Tibial nerve (tissue), 4 donors: ENCODE measurements at regions not wholly inside any gene's neighbourhood (a gene's known extent, or its start where the extent isn't known, plus 50 kb on each side); places are given as distances from the start of the nearest gene placed in this dataset.

Experiments used
- DNase-seq, 2 donors: peaks; one replicate each; pipeline ENCODE4 v3.0.0-alpha.2; 2019; ENCODE audit warnings: low spot score in 2 of 2
- H3K27ac ChIP-seq, 4 donors: fragments of 200-600 bp; sonication (generic) in 3 of 4; one replicate each; pipeline ENCODE4 v1.5.1; 2017 to 2019; ENCODE audit warnings: mild to moderate bottlenecking in 1 of 4
- H3K27me3 ChIP-seq, 2 donors: fragments of 200-600 bp; sonication (generic) in 1 of 2; one replicate each; pipeline versions ENCODE4 v1.5.1 to v1.6.0; 2017 to 2019
- H3K36me3 ChIP-seq, 3 donors: fragments of 200-600 bp; sonication (generic); one replicate each; pipeline ENCODE4 v1.5.1; 2018 to 2019
- H3K4me1 ChIP-seq, 4 donors: fragments of 200-600 bp; sonication (generic) in 3 of 4; one replicate each; pipeline ENCODE4 v1.5.1; 2017 to 2019
- H3K4me3 ChIP-seq, 4 donors: fragments of 200-600 bp; sonication (generic) in 3 of 4; one replicate each; pipeline ENCODE4 v1.5.1; 2017 to 2019; ENCODE audit warnings: mild to moderate bottlenecking in 1 of 4, moderate library complexity in 1 of 4
- H3K9me3 ChIP-seq, 4 donors: fragments of 200-600 bp; sonication (generic) in 3 of 4; one replicate each; pipeline ENCODE4 v1.5.1; 2017 to 2019
- EP300 ChIP-seq, 2 donors: sonication (generic); formaldehyde crosslinking; IDR thresholded peaks; one replicate each; pipeline ENCODE4 v1.6.1; 2017; ENCODE audit warnings: antibody characterized with exemption in 2 of 2, mild to moderate bottlenecking in 1 of 2
- POLR2A ChIP-seq, 2 donors: fragments of 450-650 bp; IDR thresholded peaks; one replicate each; pipeline ENCODE4 v1.6.1; 2017; ENCODE audit warnings: antibody characterized with exemption in 2 of 2, mild to moderate bottlenecking in 2 of 2, moderate library complexity in 2 of 2
- WGBS, 2 donors: methylation state at CpG; one replicate each; pipeline ENCODE4 v1.1.5; 2018; 5-methylcytosine and 5-hydroxymethylcytosine counted together
- TF ChIP-seq, protein P1 (sequence below), 5 experiments: fragments of 200-600 bp in 3 of 5; fragments of 450-650 bp in 2 of 5; sonication (generic) in 3 of 5; IDR thresholded peaks; one replicate each; pipeline ENCODE4 v1.5.1; 2016 to 2019; ENCODE audit warnings: antibody characterized with exemption in 5 of 5, mild to moderate bottlenecking in 3 of 5, moderate library complexity in 2 of 5

GRCh38 chr2:139457873-139458272 is 677.7 kb upstream of the NXPH2 start:
- TF ChIP-seq, protein P1, sequence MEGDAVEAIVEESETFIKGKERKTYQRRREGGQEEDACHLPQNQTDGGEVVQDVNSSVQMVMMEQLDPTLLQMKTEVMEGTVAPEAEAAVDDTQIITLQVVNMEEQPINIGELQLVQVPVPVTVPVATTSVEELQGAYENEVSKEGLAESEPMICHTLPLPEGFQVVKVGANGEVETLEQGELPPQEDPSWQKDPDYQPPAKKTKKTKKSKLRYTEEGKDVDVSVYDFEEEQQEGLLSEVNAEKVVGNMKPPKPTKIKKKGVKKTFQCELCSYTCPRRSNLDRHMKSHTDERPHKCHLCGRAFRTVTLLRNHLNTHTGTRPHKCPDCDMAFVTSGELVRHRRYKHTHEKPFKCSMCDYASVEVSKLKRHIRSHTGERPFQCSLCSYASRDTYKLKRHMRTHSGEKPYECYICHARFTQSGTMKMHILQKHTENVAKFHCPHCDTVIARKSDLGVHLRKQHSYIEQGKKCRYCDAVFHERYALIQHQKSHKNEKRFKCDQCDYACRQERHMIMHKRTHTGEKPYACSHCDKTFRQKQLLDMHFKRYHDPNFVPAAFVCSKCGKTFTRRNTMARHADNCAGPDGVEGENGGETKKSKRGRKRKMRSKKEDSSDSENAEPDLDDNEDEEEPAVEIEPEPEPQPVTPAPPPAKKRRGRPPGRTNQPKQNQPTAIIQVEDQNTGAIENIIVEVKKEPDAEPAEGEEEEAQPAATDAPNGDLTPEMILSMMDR (IDR thresholded peaks at IDR 0.05) = no peak
- TF ChIP-seq POLR2A (IDR thresholded peaks at IDR 0.05) (no peak), EP300 (IDR thresholded peaks at IDR 0.05) (no peak)
- Histone ChIP-seq H3K4me3 (no peak overlapping the region), H3K4me1 (no peaks in the 10 kb centered on the region), H3K27ac (no peak overlapping the region), H3K9me3 (peaks cover 0 to 2% (median 0%) of the 10 kb centered on the region in 4 donors), H3K27me3 (no peaks in the 10 kb centered on the region), H3K36me3 (no peaks in the 10 kb centered on the region)
- no peak for DNase-seq
- WGBS, 2 donors = 71 to 73% methylated on average over 5 of the region's 5 CpGs

- Histone ChIP-seq H3K9me3 (peaks cover 0 to 5% (median 2%) of the 10 kb centered on the region in 4 donors), H3K27me3 (no peaks in the 10 kb centered on the region), H3K27ac (no peak overlapping the region), H3K36me3 (no peaks in the 10 kb centered on the region), H3K4me1 (no peaks in the 10 kb centered on the region), H3K4me3 (no peak overlapping the region)
- no peak for DNase-seq
- 69 to 85% methylated on average over 1 of the region's 1 CpG for WGBS, 2 donors
- TF ChIP-seq, protein P1 (IDR thresholded peaks at IDR 0.05) = no peak
- TF ChIP-seq EP300 (IDR thresholded peaks at IDR 0.05) = no peak
- no peak for TF ChIP-seq POLR2A (IDR thresholded peaks at IDR 0.05)
Observed at GRCh38 chr2:139454251-139454650, 674.1 kb upstream of the NXPH2 start.

DNA sequence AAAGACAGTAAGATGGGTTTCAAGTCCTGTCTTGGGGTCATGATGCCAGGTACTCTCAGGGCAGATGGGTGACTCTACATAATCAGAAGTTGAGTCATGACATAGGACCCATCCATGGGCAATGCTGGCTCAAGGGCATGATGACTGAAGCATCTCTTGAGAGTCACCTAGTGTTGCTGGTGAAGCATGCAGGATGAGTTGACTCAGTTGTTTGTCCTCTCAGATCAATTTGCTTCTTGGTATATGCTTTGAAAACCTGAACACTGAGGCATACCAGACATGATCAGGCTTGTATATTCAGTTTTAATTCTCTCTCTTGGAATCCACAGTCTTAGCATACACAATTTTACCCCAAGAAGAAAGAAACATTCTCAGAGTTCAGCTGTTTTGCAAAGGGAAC is 658.9 kb upstream of the NXPH2 start:
- Histone ChIP-seq H3K4me1 (no peaks in the 10 kb centered on the region), H3K27me3 (no peaks in the 10 kb centered on the region), H3K4me3 (no peak overlapping the region), H3K9me3 (no peaks in the 10 kb centered on the region), H3K27ac (no peak overlapping the region), H3K36me3 (no peaks in the 10 kb centered on the region)
- TF ChIP-seq, protein P1 (IDR thresholded peaks at IDR 0.05) = no peak
- TF ChIP-seq POLR2A (IDR thresholded peaks at IDR 0.05) (no peak), EP300 (IDR thresholded peaks at IDR 0.05) (no peak)
- DNase-seq = no peak

GRCh38 chr2:139438478-139438877 is 658.3 kb upstream of the NXPH2 start:
- H3K4me1 ChIP-seq = no peaks in the 10 kb centered on the region
- TF ChIP-seq, protein P1 (IDR thresholded peaks at IDR 0.05) = no peak
- no peak for TF ChIP-seq POLR2A (IDR thresholded peaks at IDR 0.05)
- no peak for TF ChIP-seq EP300 (IDR thresholded peaks at IDR 0.05)
- H3K4me3 ChIP-seq = no peak overlapping the region
- H3K36me3 ChIP-seq = no peaks in the 10 kb centered on the region
- H3K27me3 ChIP-seq = no peaks in the 10 kb centered on the region
- no peak overlapping the region for H3K27ac ChIP-seq
- H3K9me3 ChIP-seq = no peaks in the 10 kb centered on the region
- WGBS, 2 donors = 45 to 53% methylated on average over 3 of the region's 3 CpGs
- DNase-seq = no peak

DNA sequence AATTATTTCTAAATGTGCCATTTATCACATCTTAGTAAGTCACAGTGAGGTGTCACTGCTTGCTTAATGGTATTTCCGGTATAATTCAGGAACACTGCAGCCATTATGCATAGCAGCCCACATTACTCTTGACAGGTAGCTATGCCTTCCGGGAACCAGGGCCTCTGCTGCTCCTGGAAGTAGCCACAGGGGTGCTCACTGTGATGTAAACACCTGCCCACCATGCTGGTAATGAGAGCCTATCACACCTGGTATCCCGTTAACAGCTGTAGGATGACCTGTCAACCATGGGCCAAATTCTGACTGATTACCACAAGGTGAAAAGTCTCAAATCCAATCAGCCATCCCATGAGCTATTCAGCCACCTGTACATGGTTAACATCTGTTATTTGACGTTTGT is 647.0 kb upstream of the NXPH2 start:
- no peak overlapping the region for H3K27ac ChIP-seq
- no peaks in the 10 kb centered on the region for H3K9me3 ChIP-seq
- H3K27me3 ChIP-seq = no peaks in the 10 kb centered on the region
- no peak for DNase-seq
- no peak for TF ChIP-seq EP300 (IDR thresholded peaks at IDR 0.05)
- no peak for TF ChIP-seq POLR2A (IDR thresholded peaks at IDR 0.05)
- TF ChIP-seq, protein P1 (IDR thresholded peaks at IDR 0.05) = no peak
- H3K36me3 ChIP-seq = no peaks in the 10 kb centered on the region
- no peak overlapping the region for H3K4me3 ChIP-seq
- 82 to 84% methylated on average over 4 of the region's 4 CpGs for WGBS, 2 donors
- H3K4me1 ChIP-seq = no peaks in the 10 kb centered on the region
